Ishikawa (cell line): ENCODE measurements at regions not wholly inside any gene's neighbourhood (a gene's known extent, or its start where the extent isn't known, plus 50 kb on each side); places are given as distances from the start of the nearest gene placed in this dataset.

Source experiments
- CEBPB ChIP-seq: IDR thresholded peaks from 2 replicates; pipeline ENCODE4 v1.6.1; 2012
- CREB1 ChIP-seq: IDR thresholded peaks from 2 replicates; pipeline ENCODE4 v1.6.1; 2012; ENCODE audit warnings: low read depth
- EP300 ChIP-seq: IDR thresholded peaks from 2 replicates; pipeline ENCODE4 v1.6.1; 2012; ENCODE audit warnings: borderline replicate concordance
- FOXM1 ChIP-seq: IDR thresholded peaks from 2 replicates; pipeline ENCODE4 v1.6.1; 2012; ENCODE audit warnings: low read depth, borderline replicate concordance
- NFIC ChIP-seq: IDR thresholded peaks from 2 replicates; pipeline ENCODE4 v1.6.1; 2012
- RAD21 ChIP-seq: IDR thresholded peaks from 2 replicates; pipeline ENCODE4 v1.6.1; 2012; ENCODE audit warnings: low read depth
- TAF1 ChIP-seq: IDR thresholded peaks from 2 replicates; pipeline ENCODE4 v1.6.1; 2012; ENCODE audit warnings: low read depth, mild to moderate bottlenecking
- TEAD4 ChIP-seq: IDR thresholded peaks from 2 replicates; pipeline ENCODE4 v1.6.1; 2012
- YY1 ChIP-seq: IDR thresholded peaks from 2 replicates; pipeline ENCODE4 v1.6.1; 2012; ENCODE audit warnings: low read depth
- ZBTB7A ChIP-seq: IDR thresholded peaks from 2 replicates; pipeline ENCODE4 v1.6.1; 2012; ENCODE audit warnings: low read depth
- TF ChIP-seq, protein P1 (sequence below): IDR thresholded peaks from 2 replicates; pipeline ENCODE4 v1.6.1; 2012
- TF ChIP-seq, protein P2 (sequence below): IDR thresholded peaks from 2 replicates; pipeline ENCODE4 v1.6.1; 2012; ENCODE audit warnings: low read depth, mild to moderate bottlenecking
- TF ChIP-seq, protein P3 (sequence below): IDR thresholded peaks from 2 replicates; pipeline ENCODE4 v1.6.1; 2012

DNA sequence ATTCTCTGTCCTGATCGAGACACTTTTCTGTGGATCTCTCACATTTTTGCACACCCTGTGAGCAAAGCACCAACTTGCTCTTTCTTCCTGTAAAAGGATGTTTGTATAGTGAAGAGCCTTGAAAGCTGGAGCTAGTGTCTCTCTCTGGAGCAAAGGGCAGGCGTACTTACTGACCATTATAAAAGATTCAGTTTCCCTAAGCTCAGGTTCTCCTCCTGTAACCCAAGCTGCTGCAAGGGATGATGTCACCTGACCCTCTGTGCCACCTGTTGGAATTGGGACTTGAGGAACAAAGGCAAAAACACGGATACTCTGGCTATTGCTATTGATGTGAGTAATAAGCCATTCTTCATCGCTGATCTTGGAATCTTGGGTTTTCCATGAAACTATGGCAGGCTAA is 52.6 kb upstream of the NEMP2 start:
- TF ChIP-seq RAD21: no peak
- TF ChIP-seq EP300: no peak
- no peak for TF ChIP-seq NFIC
- TF ChIP-seq, protein P1, sequence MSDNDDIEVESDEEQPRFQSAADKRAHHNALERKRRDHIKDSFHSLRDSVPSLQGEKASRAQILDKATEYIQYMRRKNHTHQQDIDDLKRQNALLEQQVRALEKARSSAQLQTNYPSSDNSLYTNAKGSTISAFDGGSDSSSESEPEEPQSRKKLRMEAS: no peak
- TF ChIP-seq TAF1: no peak
- TF ChIP-seq, protein P2, sequence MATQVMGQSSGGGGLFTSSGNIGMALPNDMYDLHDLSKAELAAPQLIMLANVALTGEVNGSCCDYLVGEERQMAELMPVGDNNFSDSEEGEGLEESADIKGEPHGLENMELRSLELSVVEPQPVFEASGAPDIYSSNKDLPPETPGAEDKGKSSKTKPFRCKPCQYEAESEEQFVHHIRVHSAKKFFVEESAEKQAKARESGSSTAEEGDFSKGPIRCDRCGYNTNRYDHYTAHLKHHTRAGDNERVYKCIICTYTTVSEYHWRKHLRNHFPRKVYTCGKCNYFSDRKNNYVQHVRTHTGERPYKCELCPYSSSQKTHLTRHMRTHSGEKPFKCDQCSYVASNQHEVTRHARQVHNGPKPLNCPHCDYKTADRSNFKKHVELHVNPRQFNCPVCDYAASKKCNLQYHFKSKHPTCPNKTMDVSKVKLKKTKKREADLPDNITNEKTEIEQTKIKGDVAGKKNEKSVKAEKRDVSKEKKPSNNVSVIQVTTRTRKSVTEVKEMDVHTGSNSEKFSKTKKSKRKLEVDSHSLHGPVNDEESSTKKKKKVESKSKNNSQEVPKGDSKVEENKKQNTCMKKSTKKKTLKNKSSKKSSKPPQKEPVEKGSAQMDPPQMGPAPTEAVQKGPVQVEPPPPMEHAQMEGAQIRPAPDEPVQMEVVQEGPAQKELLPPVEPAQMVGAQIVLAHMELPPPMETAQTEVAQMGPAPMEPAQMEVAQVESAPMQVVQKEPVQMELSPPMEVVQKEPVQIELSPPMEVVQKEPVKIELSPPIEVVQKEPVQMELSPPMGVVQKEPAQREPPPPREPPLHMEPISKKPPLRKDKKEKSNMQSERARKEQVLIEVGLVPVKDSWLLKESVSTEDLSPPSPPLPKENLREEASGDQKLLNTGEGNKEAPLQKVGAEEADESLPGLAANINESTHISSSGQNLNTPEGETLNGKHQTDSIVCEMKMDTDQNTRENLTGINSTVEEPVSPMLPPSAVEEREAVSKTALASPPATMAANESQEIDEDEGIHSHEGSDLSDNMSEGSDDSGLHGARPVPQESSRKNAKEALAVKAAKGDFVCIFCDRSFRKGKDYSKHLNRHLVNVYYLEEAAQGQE: no peak
- no peak for TF ChIP-seq ZBTB7A
- no peak for TF ChIP-seq CREB1
- TF ChIP-seq TEAD4: no peak
- no peak for TF ChIP-seq YY1
- TF ChIP-seq FOXM1: no peak
- TF ChIP-seq CEBPB: no peak
- TF ChIP-seq, protein P3, sequence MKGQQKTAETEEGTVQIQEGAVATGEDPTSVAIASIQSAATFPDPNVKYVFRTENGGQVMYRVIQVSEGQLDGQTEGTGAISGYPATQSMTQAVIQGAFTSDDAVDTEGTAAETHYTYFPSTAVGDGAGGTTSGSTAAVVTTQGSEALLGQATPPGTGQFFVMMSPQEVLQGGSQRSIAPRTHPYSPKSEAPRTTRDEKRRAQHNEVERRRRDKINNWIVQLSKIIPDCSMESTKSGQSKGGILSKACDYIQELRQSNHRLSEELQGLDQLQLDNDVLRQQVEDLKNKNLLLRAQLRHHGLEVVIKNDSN: 0 out of 2 replicates have a peak, but pooled peaks have one; percentile 38
